ENCODE measurements at regions not wholly inside any gene's neighbourhood (a gene's known extent, or its start where the extent isn't known, plus 50 kb on each side); places are given as distances from the start of the nearest gene placed in this dataset.

DNA sequence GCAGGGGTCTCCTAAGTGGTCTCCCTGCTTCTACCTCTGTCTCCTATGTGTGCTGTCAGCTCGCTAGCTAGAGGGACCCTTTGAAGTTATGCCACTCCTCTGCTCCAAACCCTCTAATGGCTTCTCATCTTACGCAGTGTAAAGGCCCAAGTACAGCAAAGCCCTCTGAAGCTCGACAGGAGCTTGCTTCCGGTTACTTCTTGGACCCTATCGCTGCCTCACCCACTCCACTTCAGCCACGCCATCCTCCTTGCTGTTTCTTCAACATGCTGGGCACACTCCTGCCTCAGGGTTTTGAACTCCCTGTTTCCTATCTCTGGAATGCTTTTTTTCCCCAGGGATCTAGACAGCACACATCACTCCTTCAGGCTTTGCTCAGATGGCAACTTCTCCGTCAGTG, 102.3 kb upstream of the F3 start:
- Histone ChIP-seq H2BK20ac (ENCODE audit: low read depth, low read length) (peak overlapping the region; percentile 77), H3K4me2 (ENCODE audit: low read depth, low read length) (no peak overlapping the region), H4K20me1 (ENCODE audit: insufficient read depth, low read length) (no peaks in the 10 kb centered on the region), H3K9me3 (ENCODE audit: control insufficient read depth, insufficient read depth, low read length) (no peaks in the 10 kb centered on the region), H3K18ac (ENCODE audit: low read depth, low read length) (peak overlapping the region; percentile 77), H3K4me1 (ENCODE audit: control insufficient read depth, insufficient read depth, low read length) (peaks cover 23% of the 10 kb centered on the region), H2AK5ac (ENCODE audit: low read depth, low read length) (peak overlapping the region; percentile 92), H4K8ac (ENCODE audit: low read depth in 2 of 2, low read length in 2 of 2) (peak overlapping the region; percentile 74 to 83), H2BK5ac (ENCODE audit: low read depth, low read length, poor library complexity, severe bottlenecking) (peak overlapping the region; percentile 67), H3K9me1 (ENCODE audit: insufficient read depth, low read length) (peaks cover 23% of the 10 kb centered on the region), H2BK15ac (ENCODE audit: low read depth, low read length) (peak overlapping the region; percentile 92), H3K27ac (ENCODE audit: insufficient read depth, low read length) (peak overlapping the region; percentile 11; the same call in 1 of the 2 replicates), H3K4ac (ENCODE audit: low read depth, low read length) (peak overlapping the region; percentile 83), H4K91ac (ENCODE audit: insufficient read depth, low read depth, low read length) (peak overlapping the region; percentile 87), H3K23ac (ENCODE audit: low read depth, low read length) (peak overlapping the region; percentile 19; the same call in 1 of the 2 replicates), H3K4me3 (ENCODE audit: insufficient read depth, low read depth, low read length) (no peak overlapping the region), H4K5ac (ENCODE audit: low read depth, low read length) (peak overlapping the region; percentile 51), H2AFZ (replicated peaks; ENCODE audit: low read length, poor library complexity) (no peak overlapping the region), H2AK9ac (replicated peaks; ENCODE audit: low read depth, low read length, poor library complexity) (no peak overlapping the region), H3K56ac (ENCODE audit: extremely low read depth, insufficient read depth, low read length) (peak overlapping the region; percentile 50; the same call in 1 of the 2 replicates), H3K9ac (ENCODE audit: low read depth, low read length) (no peak overlapping the region), H3K79me1 (ENCODE audit: low read depth in 1 of 2, low read length in 2 of 2) (peaks cover 0 to 22% of the 10 kb centered on the region in 2 experiments; a peak in 2 of 4 replicates), H3K36me3 (ENCODE audit: control insufficient read depth, insufficient read depth, low read length) (no peaks in the 10 kb centered on the region), H3K14ac (replicated peaks; ENCODE audit: low read depth, low read length) (peak overlapping the region; percentile 86), H3K27me3 (ENCODE audit: control insufficient read depth, insufficient read depth, low read length) (no peaks in the 10 kb centered on the region), H2BK120ac (ENCODE audit: low read depth, low read length) (peak overlapping the region; percentile 89)
- CTCF ChIA-PET, result no interaction called here
- in situ Hi-C loops (cut with MboI; ENCODE audit: low sequenced_read_pairs), result no loop called here
- POLR2A ChIA-PET (ENCODE audit: unreplicated experiment), result interaction anchor here (0.6 kb wide), 1 partner anchor 46 kb away, joined by 3 read pairs; no protein-coding TSS in a partner anchor
- no peak for ATAC-seq (ENCODE audit: low read depth)
- no peak for DNase-seq
- TF ChIP-seq RFX5 (IDR thresholded peaks at IDR 0.05; ENCODE audit: low read depth, low read length), result no peak
- intact Hi-C loops (cut with micrococcal nuclease), result no loop called here
- WGBS, 2 experiments (ENCODE audit: extremely low coverage in 2 of 2, insufficient read length in 1 of 2), result 91% methylated on average over 6 of the region's 7 CpGs; no CpG with 5 or more reads in 1 of the 2 experiments
- no TSS peak for BruUV-seq (replicated peaks)
- dilution Hi-C loops (cut with HindIII; ENCODE audit: low sequenced_read_pairs, unreplicated experiment), result no loop called here
